Uterus (tissue), 3 donors: ENCODE measurements at regions not wholly inside any gene's neighbourhood (a gene's known extent, or its start where the extent isn't known, plus 50 kb on each side); places are given as distances from the start of the nearest gene placed in this dataset.

Experiments
- DNase-seq, 2 donors: peaks; one replicate each; pipeline ENCODE4 v3.0.0-alpha.2; 2019 to 2020
- H3K27ac ChIP-seq, 2 donors: fragments of 200-600 bp; sonication (generic); 1 replicate in 1 of 2; 2 replicates in 1 of 2; pipeline ENCODE4 v1.5.1; 2016 to 2018
- H3K27me3 ChIP-seq, 2 donors: fragments of 200-600 bp; sonication (generic); one replicate each; pipeline ENCODE4 v1.5.1; 2018 to 2019; ENCODE audit warnings: control low read depth in 1 of 2
- H3K36me3 ChIP-seq, 2 donors: fragments of 200-600 bp; sonication (generic); one replicate each; pipeline ENCODE4 v1.5.1; 2019; ENCODE audit warnings: control low read depth in 1 of 2
- H3K4me1 ChIP-seq, 2 donors: fragments of 200-600 bp; sonication (generic); one replicate each; pipeline ENCODE4 v1.5.1; 2018 to 2019; ENCODE audit warnings: control low read depth in 1 of 2
- H3K4me3 ChIP-seq, 2 donors: fragments of 200-600 bp; sonication (generic); 1 replicate in 1 of 2; 2 replicates in 1 of 2; pipeline ENCODE4 v1.5.1; 2018 to 2019; ENCODE audit warnings: mild to moderate bottlenecking in 1 of 2
- H3K9me3 ChIP-seq, 2 donors: fragments of 200-600 bp; sonication (generic); one replicate each; pipeline ENCODE4 v1.5.1; 2019; ENCODE audit warnings: control low read depth in 1 of 2
- POLR2A ChIP-seq, 2 donors: fragments of 450-650 bp; IDR thresholded peaks; one replicate each; pipeline ENCODE4 v1.6.1; 2016; ENCODE audit warnings: antibody characterized with exemption in 2 of 2, mild to moderate bottlenecking in 1 of 2, moderate library complexity in 1 of 2
- intact Hi-C: fragments of 100-400 bp; cut with DNase I; formaldehyde crosslinking; loops from one replicate; pipeline ENCODE4 v1.15.1; 2023; ENCODE audit warnings: low total_unique reads
- TF ChIP-seq, protein P1 (sequence below), 4 experiments: fragments of 200-600 bp in 2 of 4; fragments of 450-650 bp in 2 of 4; sonication (generic) in 2 of 4; IDR thresholded peaks; one replicate each; pipeline ENCODE4 v1.5.1; 2016 to 2019; ENCODE audit warnings: antibody characterized with exemption in 4 of 4, mild to moderate bottlenecking in 2 of 4, moderate library complexity in 1 of 4
- donor health status: DM: yes; HTN: yes; CAD: no.

DNA sequence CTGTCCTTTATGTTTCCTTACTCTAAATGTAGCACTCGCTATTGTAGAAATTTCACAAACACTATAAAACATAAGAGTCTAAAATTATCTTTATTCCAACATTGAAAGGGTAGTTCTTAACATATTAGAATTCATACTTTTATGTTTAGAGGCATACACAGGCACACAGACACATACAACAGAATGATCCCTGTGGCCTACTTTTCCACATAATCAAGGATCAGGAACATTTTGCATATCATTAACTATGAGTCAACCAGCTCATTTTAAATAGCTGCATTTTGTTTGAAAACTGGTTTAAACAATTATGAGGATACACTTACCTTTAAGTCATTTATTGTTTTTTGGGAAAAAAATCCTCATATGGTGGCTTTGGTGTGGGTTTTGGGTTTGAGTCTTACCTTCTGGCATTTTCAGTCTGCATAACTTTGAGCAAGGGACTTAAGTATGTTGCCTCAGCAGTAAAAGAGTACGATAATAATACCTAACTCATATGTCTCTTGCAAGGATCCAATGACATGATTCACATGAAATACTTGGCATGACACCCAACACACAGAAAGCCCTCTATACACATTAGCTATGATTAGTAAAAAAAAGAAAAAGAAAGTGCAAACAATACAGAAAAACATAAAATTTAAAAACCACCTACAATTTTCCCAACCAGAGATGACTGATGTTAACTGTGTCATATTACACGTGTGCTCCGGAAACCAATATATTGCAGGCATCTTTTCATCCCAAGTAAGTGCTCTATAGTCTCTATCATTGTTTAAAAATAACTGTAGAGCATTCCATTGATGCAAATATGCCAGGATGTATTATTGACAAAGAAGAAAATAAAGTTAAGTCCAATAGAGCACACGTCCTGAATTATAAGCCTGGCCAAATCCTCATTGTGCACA lies 213.1 kb upstream of the ADAMTS9 start:
- H3K27me3 ChIP-seq: no peaks in the 10 kb centered on the region
- TF ChIP-seq, protein P1, sequence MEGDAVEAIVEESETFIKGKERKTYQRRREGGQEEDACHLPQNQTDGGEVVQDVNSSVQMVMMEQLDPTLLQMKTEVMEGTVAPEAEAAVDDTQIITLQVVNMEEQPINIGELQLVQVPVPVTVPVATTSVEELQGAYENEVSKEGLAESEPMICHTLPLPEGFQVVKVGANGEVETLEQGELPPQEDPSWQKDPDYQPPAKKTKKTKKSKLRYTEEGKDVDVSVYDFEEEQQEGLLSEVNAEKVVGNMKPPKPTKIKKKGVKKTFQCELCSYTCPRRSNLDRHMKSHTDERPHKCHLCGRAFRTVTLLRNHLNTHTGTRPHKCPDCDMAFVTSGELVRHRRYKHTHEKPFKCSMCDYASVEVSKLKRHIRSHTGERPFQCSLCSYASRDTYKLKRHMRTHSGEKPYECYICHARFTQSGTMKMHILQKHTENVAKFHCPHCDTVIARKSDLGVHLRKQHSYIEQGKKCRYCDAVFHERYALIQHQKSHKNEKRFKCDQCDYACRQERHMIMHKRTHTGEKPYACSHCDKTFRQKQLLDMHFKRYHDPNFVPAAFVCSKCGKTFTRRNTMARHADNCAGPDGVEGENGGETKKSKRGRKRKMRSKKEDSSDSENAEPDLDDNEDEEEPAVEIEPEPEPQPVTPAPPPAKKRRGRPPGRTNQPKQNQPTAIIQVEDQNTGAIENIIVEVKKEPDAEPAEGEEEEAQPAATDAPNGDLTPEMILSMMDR (IDR thresholded peaks at IDR 0.05): no peak
- no peak for TF ChIP-seq POLR2A (IDR thresholded peaks at IDR 0.05)
- DNase-seq: no peak
- no peak overlapping the region for H3K4me3 ChIP-seq
- intact Hi-C loops: no loop called here
- peak overlapping the region; percentile 23 to 67 for H3K27ac ChIP-seq
- H3K36me3 ChIP-seq: no peaks in the 10 kb centered on the region
- no peaks in the 10 kb centered on the region for H3K9me3 ChIP-seq
- H3K4me1 ChIP-seq: no peaks in the 10 kb centered on the region

DNA sequence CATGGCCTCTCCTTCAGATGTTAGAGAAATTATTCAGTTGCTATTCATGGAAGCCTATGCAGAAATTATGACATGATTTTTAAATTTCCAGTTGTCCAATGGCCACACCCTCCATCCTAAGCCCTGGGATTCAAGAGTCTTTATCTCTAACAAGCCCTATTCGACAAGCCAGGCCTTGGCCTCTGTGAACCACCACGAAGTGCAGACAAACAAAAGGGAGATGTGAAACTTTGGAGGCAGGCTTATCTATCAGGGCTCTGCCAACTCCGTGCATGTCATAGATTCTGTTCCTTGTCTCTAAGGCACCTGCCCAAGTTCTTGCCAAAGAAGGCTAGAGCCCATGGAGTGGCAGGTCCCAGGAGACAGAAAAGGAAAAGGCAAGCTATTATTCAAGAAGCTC lies 212.4 kb upstream of the ADAMTS9 start:
- Histone ChIP-seq H3K4me3 (no peak overlapping the region), H3K27me3 (no peaks in the 10 kb centered on the region), H3K4me1 (no peaks in the 10 kb centered on the region), H3K27ac (peak overlapping the region; percentile 23 to 67), H3K36me3 (no peaks in the 10 kb centered on the region), H3K9me3 (no peaks in the 10 kb centered on the region)
- DNase-seq: no peak
- TF ChIP-seq POLR2A (IDR thresholded peaks at IDR 0.05): no peak
- TF ChIP-seq, protein P1 (IDR thresholded peaks at IDR 0.05): no peak
- intact Hi-C loops: no loop called here

DNA sequence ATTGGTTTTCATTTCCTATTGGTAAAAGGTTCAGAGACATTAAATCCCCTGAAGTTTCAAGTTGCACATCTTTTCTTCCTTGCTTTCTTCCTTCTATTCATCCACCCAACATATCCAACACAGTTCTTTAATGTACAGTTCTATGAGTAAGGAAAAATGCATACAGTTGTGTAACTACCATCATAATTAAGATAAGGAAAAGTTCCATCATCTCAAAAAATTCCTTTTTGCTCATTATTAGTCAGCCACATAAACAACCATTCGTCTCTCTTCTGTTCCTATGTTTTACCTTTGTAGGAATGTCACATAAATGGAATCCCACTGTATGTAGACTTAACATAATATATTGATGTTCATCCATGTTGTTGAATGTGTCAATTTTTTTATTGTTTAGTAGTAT lies 211.1 kb upstream of the ADAMTS9 start:
- Histone ChIP-seq H3K36me3 (no peaks in the 10 kb centered on the region), H3K9me3 (no peaks in the 10 kb centered on the region), H3K4me3 (no peak overlapping the region), H3K27me3 (no peaks in the 10 kb centered on the region), H3K4me1 (no peaks in the 10 kb centered on the region), H3K27ac (no peak overlapping the region)
- intact Hi-C loops: no loop called here
- DNase-seq: no peak
- no peak for TF ChIP-seq POLR2A (IDR thresholded peaks at IDR 0.05)
- TF ChIP-seq, protein P1 (IDR thresholded peaks at IDR 0.05): no peak

- Histone ChIP-seq H3K36me3 (no peaks in the 10 kb centered on the region), H3K4me3 (no peak overlapping the region), H3K27me3 (no peaks in the 10 kb centered on the region), H3K4me1 (no peaks in the 10 kb centered on the region), H3K27ac (peak overlapping the region in 1 of 2 donors; percentile 30), H3K9me3 (no peaks in the 10 kb centered on the region)
- intact Hi-C loops: no loop called here
- no peak for DNase-seq
- no peak for TF ChIP-seq POLR2A (IDR thresholded peaks at IDR 0.05)
- TF ChIP-seq, protein P1 (IDR thresholded peaks at IDR 0.05): no peak
These were observed 208.4 kb upstream of the ADAMTS9 start for GRCh38 chr3:64895991-64896895.
